ENCODE measurements at regions not wholly inside any gene's neighbourhood (a gene's known extent, or its start where the extent isn't known, plus 50 kb on each side); places are given as distances from the start of the nearest gene placed in this dataset.

- TF ChIP-seq, protein P1, sequence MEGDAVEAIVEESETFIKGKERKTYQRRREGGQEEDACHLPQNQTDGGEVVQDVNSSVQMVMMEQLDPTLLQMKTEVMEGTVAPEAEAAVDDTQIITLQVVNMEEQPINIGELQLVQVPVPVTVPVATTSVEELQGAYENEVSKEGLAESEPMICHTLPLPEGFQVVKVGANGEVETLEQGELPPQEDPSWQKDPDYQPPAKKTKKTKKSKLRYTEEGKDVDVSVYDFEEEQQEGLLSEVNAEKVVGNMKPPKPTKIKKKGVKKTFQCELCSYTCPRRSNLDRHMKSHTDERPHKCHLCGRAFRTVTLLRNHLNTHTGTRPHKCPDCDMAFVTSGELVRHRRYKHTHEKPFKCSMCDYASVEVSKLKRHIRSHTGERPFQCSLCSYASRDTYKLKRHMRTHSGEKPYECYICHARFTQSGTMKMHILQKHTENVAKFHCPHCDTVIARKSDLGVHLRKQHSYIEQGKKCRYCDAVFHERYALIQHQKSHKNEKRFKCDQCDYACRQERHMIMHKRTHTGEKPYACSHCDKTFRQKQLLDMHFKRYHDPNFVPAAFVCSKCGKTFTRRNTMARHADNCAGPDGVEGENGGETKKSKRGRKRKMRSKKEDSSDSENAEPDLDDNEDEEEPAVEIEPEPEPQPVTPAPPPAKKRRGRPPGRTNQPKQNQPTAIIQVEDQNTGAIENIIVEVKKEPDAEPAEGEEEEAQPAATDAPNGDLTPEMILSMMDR (IDR thresholded peaks at IDR 0.05), result no peak
- no peak for TF ChIP-seq KAT7 (CRISPR knock-in tag; IDR thresholded peaks at IDR 0.05; ENCODE audit: borderline replicate concordance)
- no peak for TF ChIP-seq IRF1 (CRISPR knock-in tag; IDR thresholded peaks at IDR 0.05)
- TF ChIP-seq, protein P2, sequence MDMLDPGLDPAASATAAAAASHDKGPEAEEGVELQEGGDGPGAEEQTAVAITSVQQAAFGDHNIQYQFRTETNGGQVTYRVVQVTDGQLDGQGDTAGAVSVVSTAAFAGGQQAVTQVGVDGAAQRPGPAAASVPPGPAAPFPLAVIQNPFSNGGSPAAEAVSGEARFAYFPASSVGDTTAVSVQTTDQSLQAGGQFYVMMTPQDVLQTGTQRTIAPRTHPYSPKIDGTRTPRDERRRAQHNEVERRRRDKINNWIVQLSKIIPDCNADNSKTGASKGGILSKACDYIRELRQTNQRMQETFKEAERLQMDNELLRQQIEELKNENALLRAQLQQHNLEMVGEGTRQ (CRISPR knock-in tag; IDR thresholded peaks at IDR 0.05), result no peak
- TF ChIP-seq SP1 (CRISPR knock-in tag; conservative IDR thresholded peaks at IDR 0.05), result no peak
- TF ChIP-seq GABPB1 (CRISPR knock-in tag; IDR thresholded peaks at IDR 0.05), result no peak
- TF ChIP-seq USF1 (CRISPR knock-in tag; IDR thresholded peaks at IDR 0.05), result no peak
- TF ChIP-seq E2F5 (CRISPR knock-in tag; IDR thresholded peaks at IDR 0.05), result no peak
- TF ChIP-seq ZNF263 (CRISPR knock-in tag; IDR thresholded peaks at IDR 0.05; ENCODE audit: low read depth), result no peak
- no peak for TF ChIP-seq PREB (CRISPR knock-in tag; IDR thresholded peaks at IDR 0.05; ENCODE audit: borderline replicate concordance)
- TF ChIP-seq, protein P3, sequence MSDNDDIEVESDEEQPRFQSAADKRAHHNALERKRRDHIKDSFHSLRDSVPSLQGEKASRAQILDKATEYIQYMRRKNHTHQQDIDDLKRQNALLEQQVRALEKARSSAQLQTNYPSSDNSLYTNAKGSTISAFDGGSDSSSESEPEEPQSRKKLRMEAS (CRISPR knock-in tag; IDR thresholded peaks at IDR 0.05), result no peak
- TF ChIP-seq SMAD4 (CRISPR knock-in tag; IDR thresholded peaks at IDR 0.05), result no peak
These were observed 137.1 kb upstream of the THBS1 start for GRCh38 chr15:39443659-39444219.
